Pancreas (tissue), 10 donors: ENCODE measurements at regions not wholly inside any gene's neighbourhood (a gene's known extent, or its start where the extent isn't known, plus 50 kb on each side); places are given as distances from the start of the nearest gene placed in this dataset.

ENCODE experiments used
- ATAC-seq, 4 donors: fragments of 200-7000 bp; cut with Tn5 transposase; one replicate each; pipeline versions ENCODE4 v1.8.0 to v1.9.1; 2020; ENCODE audit warnings: mild to moderate bottlenecking in 4 of 4, moderate library complexity in 4 of 4
- DNase-seq, 6 donors: peaks; one replicate each; pipeline ENCODE4 v3.0.0-alpha.2; 2020
- FAIRE-seq: peaks from 2 replicates; lab custom pipeline; 2012; peaks lifted over from hg19 to GRCh38; lab: Jason Lieb, UNC
- H3K27ac ChIP-seq, 4 donors: fragments of 200-600 bp; sonication (generic); 1 replicate in 3 of 4; 2 replicates in 1 of 4; pipeline versions ENCODE4 v1.5.0 to v1.8.0; 2020
- H3K27me3 ChIP-seq, 4 donors: fragments of 200-600 bp; one replicate each; pipeline ENCODE4 v1.8.0; 2021
- H3K36me3 ChIP-seq, 3 donors: fragments of 200-600 bp; sonication (generic) in 1 of 3; one replicate each; pipeline versions ENCODE4 v1.5.0 to v1.8.0; 2020 to 2021
- H3K4me1 ChIP-seq, 3 donors: fragments of 200-600 bp; one replicate each; pipeline ENCODE4 v1.8.0; 2021
- H3K4me3 ChIP-seq, 4 donors: fragments of 200-600 bp; sonication (generic) in 2 of 4; one replicate each; pipeline versions ENCODE4 v1.5.0 to v1.8.0; 2020 to 2021
- H3K9me3 ChIP-seq, 4 donors: fragments of 200-600 bp; one replicate each; pipeline ENCODE4 v1.8.0; 2021
- WGBS, 2 donors: extraction: QIAGEN DNeasy Blood & Tissue Kit; methylation state at CpG; one replicate each; pipeline ENCODE4 v1.1.7; 2013; 5-methylcytosine and 5-hydroxymethylcytosine counted together
- intact Hi-C, 3 donors: fragments of 100-400 bp; cut with DNase I; formaldehyde crosslinking; loops; one replicate each; pipeline versions ENCODE4 v1.11.1 to v1.14.2; 2022
- TF ChIP-seq, protein P1 (sequence below), 4 donors: fragments of 200-600 bp; sonication (generic) in 3 of 4; IDR thresholded peaks; one replicate each; pipeline versions ENCODE4 v1.5.0 to v1.8.0; 2021; ENCODE audit warnings: antibody characterized with exemption in 4 of 4
- donor health status: healthy with polysubstance abuse.
- donor health status: DM: no; HTN: no; CAD: no; lungs with moderate emphysema.
- donor health status: DM: no; HTN: no; CAD: no.
- donor health status: control.
- donor health status: control.
- donor health status: Bipolar disorder and iron deficiency.
- donor health status: DM: yes; HTN: yes; CAD: no.
- donor health status: DM: no; HTN: no; CAD: no.
- donor health status: DM: no; HTN: no; CAD: no.
- donor health status: DM: yes; HTN: yes; CAD: no.

GRCh38 chrX:81378560-81378959, 176.7 kb downstream of the SH3BGRL start:
- no peak for ATAC-seq
- no peaks in the 10 kb centered on the region for H3K36me3 ChIP-seq
- peak; percentile 71 for FAIRE-seq
- 35 to 67% methylated on average over 1 of the region's 1 CpG for WGBS, 2 donors
- H3K4me1 ChIP-seq, result no peaks in the 10 kb centered on the region
- H3K9me3 ChIP-seq, result no peaks in the 10 kb centered on the region
- H3K27ac ChIP-seq, result no peak overlapping the region
- no peak for DNase-seq
- peaks cover 0 to 9% (median 4%) of the 10 kb centered on the region in 4 donors for H3K27me3 ChIP-seq
- intact Hi-C loops, result loop anchor here in 2 of 3 donors (10.0 kb wide), 2 partner anchors 204 to 504 kb away; no protein-coding TSS in a partner anchor
- TF ChIP-seq, protein P1, sequence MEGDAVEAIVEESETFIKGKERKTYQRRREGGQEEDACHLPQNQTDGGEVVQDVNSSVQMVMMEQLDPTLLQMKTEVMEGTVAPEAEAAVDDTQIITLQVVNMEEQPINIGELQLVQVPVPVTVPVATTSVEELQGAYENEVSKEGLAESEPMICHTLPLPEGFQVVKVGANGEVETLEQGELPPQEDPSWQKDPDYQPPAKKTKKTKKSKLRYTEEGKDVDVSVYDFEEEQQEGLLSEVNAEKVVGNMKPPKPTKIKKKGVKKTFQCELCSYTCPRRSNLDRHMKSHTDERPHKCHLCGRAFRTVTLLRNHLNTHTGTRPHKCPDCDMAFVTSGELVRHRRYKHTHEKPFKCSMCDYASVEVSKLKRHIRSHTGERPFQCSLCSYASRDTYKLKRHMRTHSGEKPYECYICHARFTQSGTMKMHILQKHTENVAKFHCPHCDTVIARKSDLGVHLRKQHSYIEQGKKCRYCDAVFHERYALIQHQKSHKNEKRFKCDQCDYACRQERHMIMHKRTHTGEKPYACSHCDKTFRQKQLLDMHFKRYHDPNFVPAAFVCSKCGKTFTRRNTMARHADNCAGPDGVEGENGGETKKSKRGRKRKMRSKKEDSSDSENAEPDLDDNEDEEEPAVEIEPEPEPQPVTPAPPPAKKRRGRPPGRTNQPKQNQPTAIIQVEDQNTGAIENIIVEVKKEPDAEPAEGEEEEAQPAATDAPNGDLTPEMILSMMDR (IDR thresholded peaks at IDR 0.05), result no peak
- H3K4me3 ChIP-seq, result no peak overlapping the region

GRCh38 chrX:81390237-81390636, 188.3 kb downstream of the SH3BGRL start:
- H3K4me3 ChIP-seq, result no peak overlapping the region
- H3K36me3 ChIP-seq, result no peaks in the 10 kb centered on the region
- H3K27me3 ChIP-seq, result no peaks in the 10 kb centered on the region
- intact Hi-C loops, result no loop called here
- TF ChIP-seq, protein P1 (IDR thresholded peaks at IDR 0.05), result no peak
- H3K27ac ChIP-seq, result no peak overlapping the region
- no peak for FAIRE-seq
- no peak for DNase-seq
- ATAC-seq, result no peak
- no peaks in the 10 kb centered on the region for H3K4me1 ChIP-seq
- H3K9me3 ChIP-seq, result no peaks in the 10 kb centered on the region

GRCh38 chrX:81392396-81392795, 190.5 kb downstream of the SH3BGRL start:
- no peak for ATAC-seq
- no peak for FAIRE-seq
- Histone ChIP-seq H3K36me3 (no peaks in the 10 kb centered on the region), H3K4me3 (no peak overlapping the region), H3K4me1 (no peaks in the 10 kb centered on the region), H3K9me3 (no peaks in the 10 kb centered on the region), H3K27ac (no peak overlapping the region), H3K27me3 (no peaks in the 10 kb centered on the region)
- TF ChIP-seq, protein P1 (IDR thresholded peaks at IDR 0.05), result no peak
- DNase-seq, result no peak
- intact Hi-C loops, result no loop called here

DNA sequence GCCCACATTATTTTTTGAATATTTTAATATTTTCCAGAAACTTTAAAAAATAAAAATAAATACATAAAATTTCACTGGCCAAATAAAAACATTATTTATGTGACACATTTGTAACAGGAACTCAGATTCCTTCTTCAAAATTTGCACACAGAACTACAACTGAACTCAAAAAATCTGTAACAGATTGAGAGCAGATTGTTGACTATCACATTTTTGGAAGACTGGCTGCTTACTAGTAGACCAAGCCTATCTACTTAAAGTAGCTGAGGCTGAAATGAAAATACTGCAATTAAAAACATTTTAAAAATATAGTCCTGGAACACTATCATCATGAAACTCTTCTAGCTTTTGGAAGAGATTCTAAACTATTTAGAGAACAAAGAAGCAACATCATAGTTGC, 203.9 kb downstream of the SH3BGRL start:
- TF ChIP-seq, protein P1 (IDR thresholded peaks at IDR 0.05), result no peak
- no peaks in the 10 kb centered on the region for H3K36me3 ChIP-seq
- ATAC-seq (no peak), DNase-seq (no peak), FAIRE-seq (peak; percentile 96)
- no peaks in the 10 kb centered on the region for H3K4me1 ChIP-seq
- intact Hi-C loops, result no loop called here
- H3K4me3 ChIP-seq, result no peak overlapping the region
- no peaks in the 10 kb centered on the region for H3K9me3 ChIP-seq
- H3K27ac ChIP-seq, result no peak overlapping the region
- H3K27me3 ChIP-seq, result peaks cover 0 to 6% (median 0%) of the 10 kb centered on the region in 4 donors

DNA sequence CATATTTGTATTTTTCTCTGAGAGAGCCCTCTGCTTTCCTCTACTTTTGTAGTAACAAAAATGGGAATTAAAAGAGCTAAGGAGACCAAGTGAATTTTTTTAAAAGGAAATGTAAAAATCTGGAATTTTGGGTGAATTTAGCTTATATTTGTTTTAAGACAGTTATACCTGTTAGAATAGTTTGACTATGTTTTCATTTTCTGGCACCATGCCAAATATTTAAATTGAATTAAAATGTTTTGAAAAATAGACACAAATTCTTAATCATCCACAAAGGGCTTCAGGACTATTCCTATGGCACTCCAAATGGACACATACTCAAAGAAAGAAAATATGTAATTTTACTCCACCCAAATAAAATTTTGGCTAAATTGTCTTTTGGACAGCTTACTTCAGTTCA, 209.6 kb downstream of the SH3BGRL start:
- Histone ChIP-seq H3K27ac (no peak overlapping the region), H3K9me3 (no peaks in the 10 kb centered on the region), H3K4me1 (no peaks in the 10 kb centered on the region), H3K4me3 (no peak overlapping the region), H3K27me3 (no peaks in the 10 kb centered on the region), H3K36me3 (no peaks in the 10 kb centered on the region)
- FAIRE-seq, result peak; percentile 65
- TF ChIP-seq, protein P1 (IDR thresholded peaks at IDR 0.05), result no peak
- DNase-seq, result no peak
- intact Hi-C loops, result no loop called here
- no peak for ATAC-seq
